Medulla oblongata (tissue), 1 donor: ENCODE measurements at regions not wholly inside any gene's neighbourhood (a gene's known extent, or its start where the extent isn't known, plus 50 kb on each side); places are given as distances from the start of the nearest gene placed in this dataset.
A peak's percentile ranks its signal among the peaks of the same experiment; 100 is the strongest.

ENCODE experiments used
- DNase-seq: peaks from one replicate; pipeline ENCODE4 v3.0.0-alpha.2; 2015; ENCODE audit errors: extremely low spot score

DNA sequence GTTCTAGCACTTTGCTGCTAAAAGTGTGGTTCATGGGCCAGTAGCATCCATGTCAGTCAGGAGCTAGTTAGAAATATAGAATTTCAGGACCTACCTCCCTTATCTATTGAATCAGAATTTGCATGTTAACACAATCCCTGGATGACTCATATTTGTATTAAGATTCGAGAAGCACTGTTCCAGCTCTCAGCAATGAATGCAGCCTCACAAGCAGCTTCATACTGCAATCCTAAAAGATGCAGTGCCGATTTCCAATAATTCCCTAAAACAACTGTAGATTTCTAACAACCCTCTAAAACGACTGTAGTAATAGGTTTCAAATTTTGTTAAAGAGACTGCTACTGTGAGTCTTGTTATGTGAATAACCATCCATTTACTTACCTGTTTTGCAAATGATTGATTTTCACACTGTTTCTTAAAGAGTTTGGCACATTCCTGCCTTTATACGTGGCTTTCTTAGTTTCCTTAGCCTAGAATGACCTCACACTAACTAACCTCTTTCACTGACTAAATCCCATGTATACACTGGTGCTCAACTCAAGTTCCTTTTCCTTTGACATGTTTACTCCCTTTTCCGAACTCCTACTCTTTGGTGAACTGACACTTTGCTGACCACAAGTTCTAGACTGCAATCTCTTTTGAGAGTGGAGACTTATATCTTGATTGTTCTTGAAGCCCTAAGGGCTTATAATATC, 511.8 kb downstream of the METTL15 start:
- DNase-seq: no peak

DNA sequence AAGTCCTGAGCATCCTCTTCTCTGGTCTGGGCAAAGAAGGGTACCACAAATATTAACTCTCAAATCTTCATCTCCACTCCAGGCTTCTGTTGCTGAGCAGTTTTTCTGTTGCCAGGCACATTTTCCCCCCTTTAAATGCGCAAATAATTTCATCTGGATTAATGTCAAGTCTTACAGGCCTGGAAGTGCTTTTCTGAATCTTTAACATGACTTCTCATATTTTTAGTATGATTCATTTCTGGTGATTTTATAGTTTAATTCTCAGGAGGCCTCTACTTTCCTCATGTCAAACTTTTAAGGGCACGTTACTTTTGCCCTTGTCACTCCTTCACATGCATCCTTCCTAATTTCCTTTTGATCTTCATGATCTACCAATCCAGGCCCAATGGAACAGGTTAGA, 510.2 kb downstream of the METTL15 start:
- no peak for DNase-seq

DNA sequence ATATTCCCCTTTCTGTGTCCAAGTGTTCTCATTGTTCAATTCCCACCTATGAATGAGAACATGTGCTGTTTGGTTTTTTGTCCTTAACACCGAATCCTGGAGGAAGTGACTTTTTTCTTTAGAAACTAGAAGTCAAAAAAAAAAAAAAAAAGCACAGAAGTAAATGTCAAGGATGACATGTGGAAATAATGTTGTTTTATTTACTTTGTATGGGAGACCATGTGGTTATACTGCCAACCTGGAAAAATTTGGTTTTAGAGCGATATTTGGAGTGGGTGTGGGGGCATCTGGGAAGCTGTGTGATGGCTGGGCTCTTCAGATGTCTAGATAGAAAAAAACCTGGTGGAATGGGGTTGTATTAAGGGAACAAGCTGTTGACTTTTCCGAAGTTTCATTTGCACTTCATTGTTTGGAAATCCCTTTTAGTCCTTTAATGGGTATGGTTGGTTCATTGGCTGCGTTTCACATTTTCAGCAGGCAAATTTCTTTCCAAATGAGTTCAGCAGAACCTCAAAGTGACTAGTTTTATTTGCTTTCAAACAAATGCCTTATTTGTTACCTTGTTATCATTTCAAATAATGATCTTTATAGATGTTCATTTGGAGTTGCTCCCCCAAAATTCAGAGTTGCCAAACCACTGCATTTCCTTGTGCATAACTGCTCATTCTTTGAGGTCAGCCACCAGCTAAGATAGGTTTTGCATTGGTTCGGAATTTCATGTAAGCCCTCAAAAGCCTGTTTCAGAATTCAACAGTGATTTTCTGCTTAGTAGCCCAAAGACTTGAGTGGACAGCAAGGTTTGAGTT, 508.2 kb downstream of the METTL15 start:
- DNase-seq: no peak

DNA sequence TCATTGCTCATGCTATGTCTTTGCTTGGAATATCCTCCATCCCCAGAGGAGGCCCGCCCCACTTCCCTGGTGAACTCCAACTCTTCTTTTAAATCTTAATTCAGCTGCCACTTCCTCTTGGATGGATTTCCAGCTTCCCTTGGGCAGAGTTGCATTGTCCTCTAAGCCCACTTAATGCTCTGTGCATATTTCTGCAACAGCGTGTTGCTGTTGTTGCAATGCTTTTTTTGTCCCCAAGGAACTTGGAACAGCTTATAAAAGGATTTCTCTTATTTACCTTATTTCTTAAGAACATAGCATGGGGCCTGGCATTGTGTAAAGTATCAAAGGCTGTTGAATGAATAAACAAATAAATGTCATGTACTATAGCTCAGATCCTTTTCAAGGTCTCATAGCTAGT, 507.4 kb downstream of the METTL15 start:
- DNase-seq: no peak

DNA sequence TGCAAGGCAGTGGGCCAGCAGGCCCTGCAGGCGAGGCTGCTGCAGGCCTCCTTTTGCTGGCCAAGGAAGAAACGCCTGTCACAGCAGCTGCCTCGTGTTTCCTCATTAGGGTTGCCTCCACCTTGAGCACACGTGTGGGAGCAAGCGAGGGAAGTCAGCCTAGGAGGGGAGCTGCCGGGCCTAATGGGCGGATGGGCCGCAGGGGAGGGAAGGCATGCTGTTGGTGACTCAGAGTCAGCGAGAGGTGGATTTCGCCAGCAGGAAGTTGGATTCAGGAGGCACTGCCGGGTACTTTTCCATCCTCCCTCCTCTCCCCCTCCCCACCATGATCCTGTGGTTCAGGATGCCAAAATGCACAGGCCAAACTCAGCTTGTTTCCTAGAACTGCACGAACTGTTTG, 498.7 kb downstream of the METTL15 start:
- no peak for DNase-seq

DNA sequence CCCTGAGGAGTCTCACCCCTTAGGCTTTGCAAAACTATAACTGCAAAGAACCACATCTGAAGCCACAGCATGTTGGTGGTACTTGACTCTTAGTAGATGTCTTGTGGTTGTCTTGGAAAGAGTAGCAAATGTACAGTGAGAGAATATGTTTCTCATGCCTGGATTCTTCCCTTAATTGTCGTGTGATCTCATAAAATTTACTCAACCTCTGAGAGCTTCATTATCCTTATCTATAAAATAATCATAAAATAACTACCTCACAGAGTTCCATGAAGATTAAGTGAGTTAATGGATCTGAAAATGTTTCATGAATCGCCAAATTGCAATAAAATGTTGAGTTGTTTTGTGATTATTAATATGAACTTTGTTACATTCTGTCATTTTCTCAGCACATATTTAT, 491.5 kb downstream of the METTL15 start:
- DNase-seq: no peak

DNA sequence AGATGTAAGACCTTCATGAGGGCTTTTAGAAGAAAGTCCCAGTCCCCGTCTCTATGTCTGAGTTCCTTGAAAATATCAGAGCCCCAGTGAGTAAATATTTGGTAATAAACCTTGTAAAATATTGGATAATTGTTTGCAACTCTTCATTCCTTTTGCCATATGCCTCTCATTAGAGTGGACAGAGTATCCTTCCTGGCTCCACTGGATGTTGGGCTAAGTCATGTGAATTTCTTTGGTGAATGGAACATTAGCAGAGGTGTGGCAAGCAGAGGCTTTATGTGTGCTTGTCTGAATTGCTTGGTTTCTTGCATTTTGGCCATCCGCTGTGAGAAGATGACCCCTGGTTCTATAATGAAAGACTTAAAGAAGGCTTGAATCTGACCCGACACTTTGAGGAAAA, 490.3 kb downstream of the METTL15 start:
- no peak for DNase-seq

DNA sequence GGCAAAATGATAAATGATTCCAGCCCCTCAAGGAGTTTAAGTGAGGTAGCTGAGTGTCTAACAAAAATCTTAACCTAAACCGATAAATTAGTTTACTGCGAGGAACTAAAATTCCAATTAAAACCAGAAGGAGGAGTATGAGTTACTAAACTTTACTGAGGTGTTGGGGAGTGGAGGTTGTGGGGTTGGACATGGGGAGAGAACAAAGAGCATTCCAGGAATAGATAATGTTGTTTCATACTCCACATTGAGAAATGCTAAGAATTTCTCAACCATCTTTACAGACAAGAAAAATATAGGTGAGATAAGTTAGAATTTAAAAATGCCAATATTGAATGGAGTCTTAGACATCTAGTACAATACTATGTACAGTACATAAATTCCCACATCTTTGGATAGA, 488.6 kb downstream of the METTL15 start:
- DNase-seq: no peak

DNA sequence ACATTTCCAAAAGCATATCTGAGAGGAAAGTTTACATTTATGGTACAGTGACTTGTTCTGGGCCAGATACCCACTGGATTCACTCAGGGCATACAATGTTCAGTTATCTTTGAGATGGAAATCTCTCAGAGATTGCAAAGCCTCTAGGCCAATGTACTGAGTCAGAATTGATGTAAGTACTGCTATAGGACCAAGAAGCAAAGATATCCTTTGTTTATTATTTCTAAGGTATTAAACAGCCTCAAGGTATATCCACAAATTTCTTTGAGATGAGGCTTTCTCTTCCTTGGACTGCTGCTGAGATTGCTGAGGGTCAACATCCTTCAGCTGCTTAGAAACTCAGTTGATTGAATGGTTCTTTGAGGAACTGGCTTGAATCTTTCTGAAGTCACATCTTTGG, 484.0 kb downstream of the METTL15 start:
- no peak for DNase-seq

DNA sequence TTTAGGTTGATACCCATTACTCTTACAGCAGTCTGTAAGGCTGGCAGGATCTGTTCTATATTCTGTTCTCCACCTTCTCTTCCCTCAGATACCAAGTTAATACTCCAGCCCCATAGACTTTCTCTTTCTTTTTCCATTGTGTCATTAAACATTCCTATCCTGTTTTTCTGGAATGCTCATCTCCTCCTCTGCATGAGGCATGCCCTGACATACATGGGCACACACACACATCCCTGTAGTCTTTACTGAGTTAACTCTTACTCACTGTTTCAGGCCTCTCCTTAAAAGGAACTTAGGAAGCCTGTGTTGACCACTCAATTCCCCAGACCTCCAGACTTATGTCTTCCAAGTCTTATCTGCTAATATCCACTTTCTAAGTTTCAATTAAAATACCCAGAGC, 476.8 kb downstream of the METTL15 start:
- DNase-seq: no peak

DNA sequence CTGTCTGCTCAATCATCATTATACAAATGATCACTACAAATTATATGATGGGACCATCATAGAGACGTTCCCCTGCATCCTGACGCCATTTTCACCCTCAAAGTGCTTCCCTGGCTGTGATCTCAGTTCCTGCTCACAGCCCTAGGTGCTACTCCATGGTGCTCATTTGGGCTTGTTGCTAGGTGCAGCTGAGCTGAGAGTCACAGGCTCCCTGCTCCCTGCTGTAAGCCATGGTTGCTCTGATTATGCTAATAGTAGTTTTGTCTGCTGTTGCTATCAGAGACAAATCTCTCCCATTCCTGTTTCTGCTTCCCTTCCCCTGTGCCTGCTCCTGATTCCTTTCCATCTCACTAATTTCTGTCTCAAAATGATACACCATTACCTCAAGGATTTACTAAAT, 474.3 kb downstream of the METTL15 start:
- DNase-seq: no peak

DNA sequence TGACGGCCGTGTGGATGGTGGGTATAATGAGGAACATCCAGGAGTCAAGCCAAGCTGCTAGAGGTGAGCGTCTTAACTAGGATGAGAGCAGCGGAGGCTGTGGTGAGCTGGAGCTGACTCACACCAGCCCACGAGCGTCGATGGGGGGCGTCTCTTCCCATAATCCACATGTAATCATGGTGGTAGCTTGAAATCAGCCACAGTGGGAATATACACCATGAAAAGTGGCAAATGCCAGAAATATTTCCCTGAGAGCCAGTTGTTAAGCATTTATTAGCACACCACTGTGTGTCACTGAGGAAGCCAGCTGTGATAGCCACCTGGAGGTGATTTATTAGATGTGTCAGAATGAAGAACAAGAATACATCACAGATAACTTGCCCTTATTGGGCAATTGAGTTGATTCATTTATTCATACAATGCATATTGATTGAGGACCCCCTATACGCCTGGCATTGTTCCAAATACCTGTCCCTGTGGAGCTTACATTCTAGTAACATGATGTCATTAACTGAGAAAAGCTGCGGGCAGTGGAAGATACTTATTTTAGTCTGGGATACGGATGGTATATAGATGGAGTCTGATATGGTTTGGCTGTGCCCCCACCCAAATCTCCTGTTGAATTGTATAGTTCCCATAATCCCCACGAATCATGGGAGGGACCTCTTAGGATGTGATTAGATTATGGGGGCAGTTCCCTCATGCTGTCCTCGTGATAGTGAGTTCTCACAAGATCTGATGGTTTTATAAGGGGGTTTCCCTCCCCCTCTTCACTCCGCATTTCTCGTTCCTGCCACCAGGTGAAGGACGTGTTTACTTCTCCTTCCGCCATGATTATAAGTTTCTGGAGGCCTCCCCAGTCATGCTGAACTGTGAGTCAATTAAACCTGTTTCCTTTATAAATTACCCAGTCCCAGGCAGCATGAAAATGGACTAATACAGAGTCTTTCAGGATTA, 473.4 kb downstream of the METTL15 start:
- DNase-seq: no peak

DNA sequence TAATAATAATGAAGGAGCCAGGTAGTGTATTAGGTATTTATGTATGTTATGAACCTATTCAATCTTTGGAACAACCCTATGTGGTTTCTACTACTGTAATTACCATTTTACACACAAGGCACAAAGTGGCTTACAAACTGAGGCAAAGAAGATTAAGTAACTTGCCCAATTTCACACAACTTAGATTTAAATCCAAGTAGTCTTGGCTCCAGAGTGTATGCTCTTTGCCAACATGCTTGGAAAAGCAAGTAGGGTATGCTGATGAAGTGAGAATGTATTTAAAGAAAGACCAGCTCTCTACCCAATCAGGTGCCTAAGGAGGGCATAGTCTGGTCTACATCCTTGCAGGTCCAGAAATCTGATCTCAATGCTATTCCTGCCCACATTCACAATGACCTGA, 463.2 kb downstream of the METTL15 start:
- DNase-seq: no peak

DNA sequence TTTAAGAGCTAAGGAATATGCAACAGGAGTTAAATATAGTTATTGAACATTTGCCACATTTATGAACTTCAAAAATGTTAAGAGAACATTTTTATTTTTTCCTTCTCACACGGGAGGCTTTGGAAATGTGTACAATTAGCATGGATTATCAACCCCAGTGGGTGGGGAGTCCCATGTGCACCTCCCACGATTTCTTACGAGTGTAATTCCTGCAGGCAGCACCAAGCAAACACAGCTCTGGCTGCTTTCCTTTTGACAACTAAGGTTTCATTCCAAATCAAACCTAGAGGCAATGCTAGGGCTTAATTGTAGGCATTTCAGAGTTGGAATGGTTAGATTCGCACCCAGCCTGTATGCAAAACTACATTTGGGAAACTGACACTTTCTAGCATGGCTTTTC, 460.9 kb downstream of the METTL15 start:
- no peak for DNase-seq

DNA sequence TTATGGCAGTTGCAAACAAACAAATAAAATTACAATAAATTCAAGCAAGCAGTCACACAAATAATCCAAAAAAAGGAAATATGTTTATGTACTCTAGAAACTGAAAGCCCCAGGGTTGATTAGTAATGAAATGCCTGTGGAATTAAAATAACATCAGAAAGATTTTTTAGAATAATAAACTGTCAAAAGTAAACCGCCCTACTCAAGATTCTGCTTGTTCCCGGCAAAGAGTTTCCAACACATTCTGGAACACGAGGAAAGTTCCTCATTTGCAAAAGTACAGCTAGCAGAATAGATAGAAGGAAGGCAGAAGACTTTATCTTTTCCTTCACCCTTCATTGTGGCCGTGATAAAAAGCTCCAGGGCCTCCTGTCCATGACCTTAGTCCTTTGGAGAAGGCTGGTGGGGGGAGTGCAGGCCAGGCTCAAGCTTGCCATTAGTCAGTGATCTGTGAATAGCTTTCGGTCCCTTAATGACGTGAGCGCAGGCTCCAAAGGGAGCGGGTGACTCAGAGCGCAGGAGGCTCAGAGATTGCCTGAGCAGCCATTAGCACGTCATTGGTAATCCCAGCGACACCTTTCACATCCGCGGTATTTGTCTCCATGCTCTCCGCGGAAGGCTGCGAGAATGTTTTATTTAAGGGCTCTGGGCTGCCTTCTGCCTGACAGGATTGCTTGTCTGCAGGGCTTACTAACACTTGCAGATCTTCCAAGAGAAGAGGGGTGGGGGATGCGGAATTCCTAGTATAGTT, 458.3 kb downstream of the METTL15 start:
- DNase-seq: peak; percentile 43

DNA sequence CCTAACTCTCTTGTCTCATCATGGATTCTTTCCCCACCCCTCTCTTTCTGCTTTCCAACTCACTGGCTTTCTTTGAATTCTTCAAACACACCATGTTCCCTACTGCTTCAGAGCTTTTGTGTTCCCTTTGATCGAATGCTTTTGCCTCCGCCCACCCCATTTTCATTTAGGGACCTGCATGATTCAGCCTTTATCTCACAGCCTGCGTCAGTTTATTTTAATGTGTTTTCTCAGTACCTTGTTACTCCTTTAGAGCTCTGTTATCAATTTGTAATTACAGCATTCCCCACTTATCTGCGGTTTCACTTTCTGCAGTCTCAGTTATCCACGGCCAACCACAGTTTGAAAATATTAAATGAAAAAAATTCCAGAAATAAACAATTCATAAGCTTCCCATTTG, 451.3 kb downstream of the METTL15 start:
- DNase-seq: no peak

DNA sequence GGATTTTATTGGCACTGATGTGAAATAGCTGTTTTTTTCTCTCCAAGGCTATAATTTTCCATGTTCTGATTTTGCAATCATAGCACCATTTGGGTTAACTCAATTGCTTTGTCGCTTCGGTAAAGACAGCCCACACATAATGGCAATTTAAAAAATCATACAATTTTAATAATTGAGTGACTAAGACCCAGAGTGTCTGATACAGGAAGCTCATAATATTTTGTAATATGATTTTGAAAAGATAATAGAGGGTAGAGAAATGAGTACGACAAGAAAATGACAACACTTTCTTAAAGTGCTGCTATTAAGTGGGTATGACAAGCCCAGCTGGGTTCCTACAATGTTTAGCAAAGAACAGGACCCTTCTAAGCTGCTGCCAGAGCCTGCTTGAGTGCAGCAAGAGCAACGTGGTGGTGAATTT, 439.1 kb downstream of the METTL15 start:
- DNase-seq: no peak

DNA sequence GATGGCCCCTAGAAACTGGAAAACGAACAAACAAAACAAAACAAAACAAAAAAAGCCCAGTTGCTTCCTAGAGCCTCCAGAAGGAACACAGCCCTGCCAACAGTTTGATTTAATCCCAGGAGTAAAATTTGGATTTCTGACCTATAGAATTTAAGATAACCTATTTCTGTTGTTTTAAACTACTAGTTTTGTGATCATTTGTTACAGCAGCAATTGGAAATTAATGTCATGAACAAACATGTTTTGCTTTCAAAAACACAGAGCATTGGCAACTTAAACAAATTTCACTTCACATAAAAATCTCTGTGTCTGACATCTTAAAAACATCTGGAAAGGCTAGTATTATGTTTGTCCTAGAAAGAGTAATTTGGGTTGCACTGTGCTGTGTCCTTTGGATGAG, 437.3 kb downstream of the METTL15 start:
- DNase-seq: no peak

DNA sequence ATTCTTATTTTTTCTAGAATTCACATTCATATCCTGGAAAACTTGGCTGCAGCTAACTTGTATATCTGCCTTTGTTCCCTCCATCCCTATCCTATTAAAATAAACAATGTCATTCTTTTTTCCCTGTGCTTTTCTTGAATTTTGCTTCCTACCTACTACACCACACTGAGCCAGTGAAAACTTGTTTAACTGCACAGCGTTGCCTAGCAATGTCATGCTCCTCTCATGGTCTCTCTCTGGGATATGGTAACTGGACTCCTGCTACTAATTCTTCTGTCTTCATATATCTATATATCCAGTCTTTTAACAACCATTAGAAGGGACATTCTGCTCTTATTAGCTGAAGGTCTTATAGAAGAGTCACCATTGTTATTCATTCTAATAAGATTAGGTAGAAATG, 434.4 kb downstream of the METTL15 start:
- no peak for DNase-seq

DNA sequence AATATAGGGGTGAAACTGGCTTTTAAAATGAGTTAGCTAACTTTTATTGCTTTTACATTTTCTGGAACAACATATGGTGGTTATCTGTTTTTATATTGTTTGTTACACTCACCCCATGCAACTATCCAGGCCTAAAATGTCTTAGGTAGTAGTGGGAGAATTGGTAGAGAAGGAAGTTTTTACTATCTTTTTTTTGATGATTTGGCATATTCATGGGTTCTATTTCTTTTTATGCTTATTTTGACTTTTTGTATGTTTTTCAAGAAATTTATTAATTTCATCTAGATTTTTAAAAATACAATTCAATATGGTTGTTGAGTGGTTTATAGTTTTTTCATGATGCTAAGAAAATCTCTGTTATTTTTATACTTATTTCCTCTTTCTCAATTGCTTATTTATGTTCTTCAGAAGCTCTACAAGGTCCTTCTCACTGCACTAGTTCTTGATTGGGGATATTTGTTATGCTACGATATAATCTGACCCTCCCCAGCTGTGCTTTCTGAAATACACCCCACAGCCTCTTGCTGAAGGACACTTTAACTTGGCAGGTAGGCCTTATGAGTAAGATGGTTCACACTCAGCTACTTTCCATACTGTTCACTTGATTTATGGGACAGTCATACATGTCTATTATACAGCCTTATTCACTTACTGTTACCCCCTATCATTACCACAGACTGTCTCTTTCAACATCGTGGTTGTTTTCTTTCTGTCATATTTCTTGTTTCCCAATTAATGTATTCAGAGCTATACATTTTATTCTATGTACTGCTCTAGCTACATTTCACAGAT, 431.2 kb downstream of the METTL15 start:
- DNase-seq: no peak

DNA sequence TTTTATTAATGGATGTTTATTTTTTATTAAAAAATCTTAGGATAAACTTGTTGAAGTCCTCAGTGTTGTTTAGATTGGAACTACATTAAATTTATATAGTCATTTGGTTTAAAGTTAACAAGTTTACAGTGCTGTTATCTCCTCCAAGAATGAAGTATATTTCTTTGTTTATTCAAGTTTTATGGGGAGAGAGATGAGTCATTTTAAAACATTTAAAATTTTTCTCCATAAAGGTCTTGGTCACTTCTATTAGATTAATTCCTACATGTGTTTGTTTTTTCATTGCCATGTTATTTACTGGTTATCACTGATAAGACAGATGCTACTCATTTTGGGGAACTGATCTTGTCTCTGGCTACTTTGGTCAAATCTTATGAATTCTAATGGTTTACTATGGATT, 429.6 kb downstream of the METTL15 start:
- no peak for DNase-seq
